Activated CD8-positive, alpha-beta T cell treated with anti-CD3 and anti-CD28 coated beads for 36 hours (primary cell): ENCODE measurements at regions not wholly inside any gene's neighbourhood (a gene's known extent, or its start where the extent isn't known, plus 50 kb on each side); places are given as distances from the start of the nearest gene placed in this dataset.
A peak's percentile ranks its signal among the peaks of the same experiment; 100 is the strongest.

Source experiments
- ATAC-seq: fragments of 200-7000 bp; cut with Tn5 transposase; one replicate; pipeline ENCODE4 v1.10.0; 2021; ENCODE audit warnings: mild to moderate bottlenecking, moderate library complexity
- CTCF ChIA-PET: fragments of 350-600 bp; sonication (Branson Sonifier 250); formaldehyde crosslinking; loops from one replicate; lab custom pipeline; 2021; ENCODE audit warnings: antibody characterized with exemption; lab: Charles Lee
- POLR2A ChIA-PET: fragments of 350-600 bp; sonication (Branson Sonifier 250); formaldehyde crosslinking; loops from one replicate; lab custom pipeline; 2021; ENCODE audit warnings: antibody characterized with exemption; lab: Charles Lee
- DNase-seq: peaks from one replicate; pipeline ENCODE4 v3.0.0-alpha.2; 2020
- H3K27ac Mint-ChIP-seq: one replicate; pipeline ENCODE4 v1.8.0; 2021; ENCODE audit warnings: mild to moderate bottlenecking, mixed read lengths
- H3K27me3 Mint-ChIP-seq: one replicate; pipeline ENCODE4 v1.8.0; 2021; ENCODE audit warnings: mixed read lengths
- H3K36me3 Mint-ChIP-seq: one replicate; pipeline ENCODE4 v1.8.0; 2021; ENCODE audit warnings: low read depth, mixed read lengths
- H3K4me1 Mint-ChIP-seq: one replicate; pipeline ENCODE4 v1.8.0; 2021; ENCODE audit warnings: low read depth, mixed read lengths
- H3K4me3 Mint-ChIP-seq: one replicate; pipeline ENCODE4 v1.8.0; 2021; ENCODE audit warnings: mild to moderate bottlenecking, moderate library complexity, mixed read lengths
- H3K9me3 Mint-ChIP-seq: one replicate; pipeline ENCODE4 v1.8.0; 2021; ENCODE audit warnings: mixed read lengths
- CTCF ChIP-seq: fragments of 200-600 bp; IDR thresholded peaks from one replicate; pipeline ENCODE4 v1.8.0; 2022; ENCODE audit warnings: antibody characterized with exemption, mild to moderate bottlenecking
- intact Hi-C: fragments of 100-400 bp; cut with micrococcal nuclease; formaldehyde crosslinking; loops from one replicate; pipeline ENCODE4 v1.10.0; 2022

- POLR2A ChIA-PET: interaction anchor here (0.9 to 2.3 kb wide), 5 partner anchors 10 to 187 kb away, joined by 3 to 5 read pairs (median 4); no protein-coding TSS in a partner anchor
- Mint-ChIP-seq H3K4me3 (no peak overlapping the region), H3K9me3 (no peaks in the 10 kb centered on the region), H3K4me1 (peaks cover 24% of the 10 kb centered on the region), H3K36me3 (no peaks in the 10 kb centered on the region), H3K27me3 (peaks cover 2% of the 10 kb centered on the region), H3K27ac (no peak overlapping the region)
- TF ChIP-seq CTCF: no peak
- CTCF ChIA-PET: interaction anchor here (1.2 to 1.3 kb wide), 2 partner anchors 31 to 108 kb away, joined by 4 to 5 read pairs; no protein-coding TSS in a partner anchor
- DNase-seq (no peak), ATAC-seq (no peak)
- intact Hi-C loops: no loop called here
Observed at GRCh38 chr21:25391777-25392176, 215.5 kb downstream of the MRPL39 start.

- no peak overlapping the region for H3K4me3 Mint-ChIP-seq
- H3K4me1 Mint-ChIP-seq: peaks cover 18% of the 10 kb centered on the region
- ChIA-PET POLR2A (interaction anchor here (0.9 to 1.2 kb wide), 3 partner anchors 11 to 187 kb away, joined by 4 read pairs; no protein-coding TSS in a partner anchor), CTCF (interaction anchor here (0.7 to 1.3 kb wide), 7 partner anchors 14 to 218 kb away, joined by 3 to 5 read pairs (median 4); no protein-coding TSS in a partner anchor)
- H3K27me3 Mint-ChIP-seq: peaks cover 2% of the 10 kb centered on the region
- no peaks in the 10 kb centered on the region for H3K9me3 Mint-ChIP-seq
- DNase-seq (no peak), ATAC-seq (no peak)
- no peak for TF ChIP-seq CTCF
- no peak overlapping the region for H3K27ac Mint-ChIP-seq
- intact Hi-C loops: no loop called here
- H3K36me3 Mint-ChIP-seq: no peaks in the 10 kb centered on the region
Observed at GRCh38 chr21:25390701-25391100, 216.6 kb downstream of the MRPL39 start.

- CTCF ChIA-PET: interaction anchor here (1.5 to 6.4 kb wide), 3 partner anchors 37 to 185 kb away, joined by 5 to 54 read pairs (median 9); no protein-coding TSS in a partner anchor
- intact Hi-C loops: loop anchor here (5.0 to 10.0 kb wide), 2 partner anchors 105 to 873 kb away; no protein-coding TSS in a partner anchor
- no peak overlapping the region for H3K27ac Mint-ChIP-seq
Observed at GRCh38 chr21:25387665-25388064, 219.6 kb downstream of the MRPL39 start.

GRCh38 chr21:25385911-25386474, 221.3 kb downstream of the MRPL39 start:
- intact Hi-C loops: loop anchor here (5.0 to 10.0 kb wide), 2 partner anchors 104 to 871 kb away; no protein-coding TSS in a partner anchor
- ATAC-seq: peak; percentile 70
- CTCF ChIA-PET: interaction anchor here (0.6 to 6.4 kb wide), 23 partner anchors 9 to 489 kb away, joined by 3 to 54 read pairs (median 4); no protein-coding TSS in a partner anchor
- TF ChIP-seq CTCF: peak; percentile 90
- POLR2A ChIA-PET: interaction anchor here (0.6 kb wide), 1 partner anchor 664 kb away, joined by 4 read pairs; no protein-coding TSS in a partner anchor
- Mint-ChIP-seq H3K4me3 (no peak overlapping the region), H3K27ac (no peak overlapping the region), H3K4me1 (peaks cover 14% of the 10 kb centered on the region), H3K27me3 (peaks cover 2% of the 10 kb centered on the region), H3K9me3 (no peaks in the 10 kb centered on the region), H3K36me3 (no peaks in the 10 kb centered on the region)
- DNase-seq: no peak

More at GRCh38 chr21:25387665-25388064, 219.6 kb downstream of the MRPL39 start:
- no peak for DNase-seq
- Mint-ChIP-seq H3K9me3 (no peaks in the 10 kb centered on the region), H3K4me1 (peaks cover 14% of the 10 kb centered on the region), H3K27me3 (peaks cover 2% of the 10 kb centered on the region), H3K4me3 (no peak overlapping the region), H3K36me3 (no peaks in the 10 kb centered on the region)
- TF ChIP-seq CTCF: no peak
- POLR2A ChIA-PET: interaction anchor here (0.6 to 1.6 kb wide), 2 partner anchors 191 to 712 kb away, joined by 4 to 5 read pairs; no protein-coding TSS in a partner anchor
- ATAC-seq: no peak
